ENCODE measurements at regions not wholly inside any gene's neighbourhood (a gene's known extent, or its start where the extent isn't known, plus 50 kb on each side); places are given as distances from the start of the nearest gene placed in this dataset.

GRCh38 chr18:5596585-5596984, 52.8 kb upstream of the EPB41L3 start:
- TF ChIP-seq CTCF (IDR thresholded peaks at IDR 0.05) (no peak), POLR2A (IDR thresholded peaks at IDR 0.05; ENCODE audit: low read depth) (no peak), EP300 (IDR thresholded peaks at IDR 0.05) (no peak)

Data from esophagus muscularis mucosa (tissue), 4 donors.